K562 (cell line): ENCODE measurements at regions not wholly inside any gene's neighbourhood (a gene's known extent, or its start where the extent isn't known, plus 50 kb on each side); places are given as distances from the start of the nearest gene placed in this dataset.

Experiments used
- ARID3B ChIP-seq: fragments of 250-450 bp; sonication (Bioruptor Pico); IDR thresholded peaks from 2 replicates; pipeline ENCODE4 v1.4.0; 2020; ENCODE audit warnings: borderline replicate concordance
- CLOCK ChIP-seq: fragments of 250-450 bp; sonication (Bioruptor Pico); IDR thresholded peaks from 2 replicates; pipeline ENCODE4 v1.4.0; 2020; ENCODE audit warnings: mild to moderate bottlenecking, moderate library complexity, borderline replicate concordance
- CREB1 ChIP-seq, 2 experiments: sonication (generic) in 1 of 2; formaldehyde crosslinking in 1 of 2; IDR thresholded peaks; 2 replicates each; pipeline versions ENCODE4 v1.6.1 to v1.8.0; 2012 to 2022; ENCODE audit warnings: inconsistent platforms in 1 of 2, mild to moderate bottlenecking in 1 of 2, missing genetic modification reagents in 1 of 2, moderate library complexity in 1 of 2
- KAT7 ChIP-seq: sonication (generic); formaldehyde crosslinking; IDR thresholded peaks from 2 replicates; pipeline ENCODE4 v1.8.0; 2022; ENCODE audit warnings: missing genetic modification reagents, mild to moderate bottlenecking, borderline replicate concordance
- MAFG ChIP-seq: fragments of 450-650 bp; conservative IDR thresholded peaks from 2 replicates; pipeline ENCODE4 v1.6.1; 2016; ENCODE audit warnings: missing genetic modification characterization, missing compliant biosample characterization
- MCM2 ChIP-seq: fragments of 450-650 bp; IDR thresholded peaks from 2 replicates; pipeline ENCODE4 v1.6.1; 2017; ENCODE audit warnings: low read depth, mild to moderate bottlenecking
- MEIS2 ChIP-seq: fragments of 450-650 bp; IDR thresholded peaks from 2 replicates; pipeline ENCODE4 v1.6.1; 2014; ENCODE audit warnings: mild to moderate bottlenecking; ENCODE audit not compliant: partially characterized antibody
- SMARCA4 ChIP-seq: fragments of 450-650 bp; IDR thresholded peaks from 2 replicates; pipeline ENCODE4 v1.6.1; 2016
- TEAD4 ChIP-seq, 2 experiments: sonication (generic) in 1 of 2; formaldehyde crosslinking in 1 of 2; IDR thresholded peaks; 2 replicates each; pipeline versions ENCODE4 v1.6.1 to v1.8.0; 2012 to 2022; ENCODE audit warnings: borderline replicate concordance in 1 of 2, inconsistent platforms in 1 of 2, low read length in 1 of 2, mild to moderate bottlenecking in 1 of 2, missing genetic modification reagents in 1 of 2
- ZFP91 ChIP-seq: sonication (generic); formaldehyde crosslinking; IDR thresholded peaks from 2 replicates; pipeline ENCODE4 v1.8.0; 2022; ENCODE audit warnings: mild to moderate bottlenecking, missing genetic modification reagents
- ZNF133 ChIP-seq: fragments of 250-450 bp; sonication (Bioruptor Pico); IDR thresholded peaks from 2 replicates; pipeline ENCODE4 v1.4.0; 2020; ENCODE audit warnings: mild to moderate bottlenecking
- ZNF445 ChIP-seq: fragments of 250-450 bp; sonication (Bioruptor Pico); IDR thresholded peaks from 2 replicates; pipeline ENCODE4 v1.4.0; 2020; ENCODE audit warnings: low read depth, mild to moderate bottlenecking, moderate library complexity
- ZNF589 ChIP-seq: fragments of 200-800 bp; sonication (Bioruptor generic); IDR thresholded peaks from 2 replicates; pipeline ENCODE4 v1.6.1; 2016; ENCODE audit warnings: low read depth, missing genetic modification characterization, missing compliant biosample characterization
- ZNF780A ChIP-seq: fragments of 250-450 bp; sonication (Bioruptor Pico); IDR thresholded peaks from 2 replicates; pipeline ENCODE4 v1.5.0; 2021; ENCODE audit warnings: mild to moderate bottlenecking
- TF ChIP-seq, protein P1 (sequence below): fragments of 200-800 bp; sonication (Bioruptor generic); IDR thresholded peaks from 2 replicates; pipeline ENCODE4 v1.6.1; 2017; ENCODE audit warnings: missing genetic modification characterization, missing compliant biosample characterization
- TF ChIP-seq, protein P2 (sequence below): fragments of 250-450 bp; sonication (Bioruptor Pico); IDR thresholded peaks from 2 replicates; pipeline ENCODE4 v1.4.0; 2020; ENCODE audit warnings: mild to moderate bottlenecking
- TF ChIP-seq, protein P3 (sequence below): fragments of 250-450 bp; sonication (Bioruptor Pico); IDR thresholded peaks from 2 replicates; pipeline ENCODE4 v1.8.0; 2021; ENCODE audit warnings: borderline replicate concordance, mild to moderate bottlenecking, moderate library complexity; ENCODE audit not compliant: poor library complexity, severe bottlenecking

DNA sequence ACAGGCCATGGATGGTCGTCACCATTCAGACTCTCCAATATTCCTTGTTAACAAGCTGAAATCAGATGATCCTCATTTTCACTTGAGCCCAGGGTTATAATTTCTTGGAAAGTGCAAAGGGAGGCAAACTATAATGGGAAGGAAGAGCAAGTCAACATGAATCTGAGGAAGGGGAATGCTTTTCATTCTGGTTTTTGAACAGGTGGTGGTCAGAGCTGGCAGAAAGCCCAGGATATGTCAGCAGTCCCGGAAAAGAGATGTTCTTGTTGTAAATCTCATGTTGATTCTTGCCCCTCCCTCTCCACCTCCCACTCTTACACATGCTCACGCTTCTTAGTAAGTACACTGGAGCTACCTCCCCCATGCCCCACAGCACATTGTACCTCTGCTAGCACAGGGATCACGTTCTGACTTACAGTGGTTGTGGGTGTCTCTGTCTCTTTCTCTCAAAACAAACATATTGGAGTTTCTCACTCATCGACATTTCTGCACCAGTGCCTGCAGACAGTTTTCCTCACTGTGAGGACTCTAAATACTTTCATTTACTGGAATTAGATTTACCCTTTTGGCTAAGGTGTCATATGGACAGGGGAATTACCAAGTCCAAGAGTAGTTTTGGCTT, 77.6 kb downstream of the XCL2 start (continued):
- TF ChIP-seq, protein P1, sequence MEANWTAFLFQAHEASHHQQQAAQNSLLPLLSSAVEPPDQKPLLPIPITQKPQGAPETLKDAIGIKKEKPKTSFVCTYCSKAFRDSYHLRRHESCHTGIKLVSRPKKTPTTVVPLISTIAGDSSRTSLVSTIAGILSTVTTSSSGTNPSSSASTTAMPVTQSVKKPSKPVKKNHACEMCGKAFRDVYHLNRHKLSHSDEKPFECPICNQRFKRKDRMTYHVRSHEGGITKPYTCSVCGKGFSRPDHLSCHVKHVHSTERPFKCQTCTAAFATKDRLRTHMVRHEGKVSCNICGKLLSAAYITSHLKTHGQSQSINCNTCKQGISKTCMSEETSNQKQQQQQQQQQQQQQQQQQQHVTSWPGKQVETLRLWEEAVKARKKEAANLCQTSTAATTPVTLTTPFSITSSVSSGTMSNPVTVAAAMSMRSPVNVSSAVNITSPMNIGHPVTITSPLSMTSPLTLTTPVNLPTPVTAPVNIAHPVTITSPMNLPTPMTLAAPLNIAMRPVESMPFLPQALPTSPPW (CRISPR knock-in tag): peak; percentile 86
- TF ChIP-seq ZFP91 (CRISPR knock-in tag) (no peak), SMARCA4 (peak; percentile 91), MEIS2 (peak; percentile 100), KAT7 (CRISPR knock-in tag) (no peak), CLOCK (no peak), ZNF133 (CRISPR knock-in tag) (no peak), ZNF589 (CRISPR knock-in tag) (no peak), ZNF445 (CRISPR knock-in tag) (no peak), TEAD4 (IDR thresholded peaks at IDR 0.05; ENCODE audit: low read length) (peak; percentile 63; the same call in 1 of the 2 replicates), TEAD4 (CRISPR knock-in tag; IDR thresholded peaks at IDR 0.05; ENCODE audit: borderline replicate concordance) (no peak), CREB1 (IDR thresholded peaks at IDR 0.05) (0 out of 2 replicates have a peak, but pooled peaks have one; percentile 35), CREB1 (CRISPR knock-in tag; IDR thresholded peaks at IDR 0.05) (no peak), MAFG (tag) (no peak), ZNF780A (CRISPR knock-in tag) (no peak), MCM2 (no peak), ARID3B (CRISPR knock-in tag) (no peak)
- TF ChIP-seq, protein P2, sequence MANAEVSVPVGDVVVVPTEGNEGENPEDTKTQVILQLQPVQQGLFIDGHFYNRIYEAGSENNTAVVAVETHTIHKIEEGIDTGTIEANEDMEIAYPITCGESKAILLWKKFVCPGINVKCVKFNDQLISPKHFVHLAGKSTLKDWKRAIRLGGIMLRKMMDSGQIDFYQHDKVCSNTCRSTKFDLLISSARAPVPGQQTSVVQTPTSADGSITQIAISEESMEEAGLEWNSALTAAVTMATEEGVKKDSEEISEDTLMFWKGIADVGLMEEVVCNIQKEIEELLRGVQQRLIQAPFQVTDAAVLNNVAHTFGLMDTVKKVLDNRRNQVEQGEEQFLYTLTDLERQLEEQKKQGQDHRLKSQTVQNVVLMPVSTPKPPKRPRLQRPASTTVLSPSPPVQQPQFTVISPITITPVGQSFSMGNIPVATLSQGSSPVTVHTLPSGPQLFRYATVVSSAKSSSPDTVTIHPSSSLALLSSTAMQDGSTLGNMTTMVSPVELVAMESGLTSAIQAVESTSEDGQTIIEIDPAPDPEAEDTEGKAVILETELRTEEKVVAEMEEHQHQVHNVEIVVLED (CRISPR knock-in tag): no peak
- TF ChIP-seq, protein P3, sequence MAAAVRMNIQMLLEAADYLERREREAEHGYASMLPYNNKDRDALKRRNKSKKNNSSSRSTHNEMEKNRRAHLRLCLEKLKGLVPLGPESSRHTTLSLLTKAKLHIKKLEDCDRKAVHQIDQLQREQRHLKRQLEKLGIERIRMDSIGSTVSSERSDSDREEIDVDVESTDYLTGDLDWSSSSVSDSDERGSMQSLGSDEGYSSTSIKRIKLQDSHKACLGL (CRISPR knock-in tag): no peak
